Nucleus accumbens (tissue), 56 donors: ENCODE measurements at regions not wholly inside any gene's neighbourhood (a gene's known extent, or its start where the extent isn't known, plus 50 kb on each side); places are given as distances from the start of the nearest gene placed in this dataset.

ENCODE experiments used
- DNase-seq, 56 donors: peaks; one replicate each; lab custom pipeline; 2025; lab: John Stamatoyannopoulos, UW

GRCh38 chr4:177687117-177687516 is 244.9 kb upstream of the AGA start:
- DNase-seq = no peak

- no peak for DNase-seq
Observed at GRCh38 chr4:177692907-177693306, 250.7 kb upstream of the AGA start.

GRCh38 chr4:177696438-177696966 is 254.3 kb upstream of the AGA start:
- no peak for DNase-seq

- DNase-seq = no peak
Observed at GRCh38 chr4:177699365-177700213, 257.4 kb upstream of the AGA start.

- DNase-seq = no peak
Observed at GRCh38 chr4:177706916-177707315, 264.7 kb upstream of the AGA start.

GRCh38 chr4:177713454-177713853 is 271.2 kb upstream of the AGA start:
- no peak for DNase-seq

GRCh38 chr4:177717407-177717806 is 275.2 kb upstream of the AGA start:
- DNase-seq = no peak

- DNase-seq = no peak
Observed at GRCh38 chr4:177718514-177718913, 276.3 kb upstream of the AGA start.

- no peak for DNase-seq
Observed at GRCh38 chr4:177726111-177726510, 283.9 kb upstream of the AGA start.

- no peak for DNase-seq
Observed at GRCh38 chr4:177728361-177729152, 286.3 kb upstream of the AGA start.

GRCh38 chr4:177729681-177730080 is 287.4 kb upstream of the AGA start:
- DNase-seq = no peak

GRCh38 chr4:177737387-177737940 is 295.2 kb upstream of the AGA start:
- DNase-seq = no peak

- DNase-seq = no peak
Observed at GRCh38 chr4:177740563-177740962, 298.3 kb upstream of the AGA start.

- no peak for DNase-seq
Observed at GRCh38 chr4:177759729-177760128, 317.5 kb upstream of the AGA start.

GRCh38 chr4:177761692-177762091 is 319.5 kb upstream of the AGA start:
- no peak for DNase-seq

GRCh38 chr4:177769155-177769554 is 326.9 kb upstream of the AGA start:
- DNase-seq = no peak

GRCh38 chr4:177770776-177771175 is 328.5 kb upstream of the AGA start:
- no peak for DNase-seq

GRCh38 chr4:177771645-177772044 is 329.4 kb upstream of the AGA start:
- DNase-seq = no peak

GRCh38 chr4:177778623-177779022 is 336.4 kb upstream of the AGA start:
- no peak for DNase-seq

- DNase-seq = no peak
Observed at GRCh38 chr4:177785000-177785399, 342.8 kb upstream of the AGA start.

GRCh38 chr4:177789610-177790009 is 347.4 kb upstream of the AGA start:
- DNase-seq = no peak
